Esophagus squamous epithelium (tissue), 4 donors: ENCODE measurements at regions not wholly inside any gene's neighbourhood (a gene's known extent, or its start where the extent isn't known, plus 50 kb on each side); places are given as distances from the start of the nearest gene placed in this dataset.

Experiments used
- POLR2A ChIP-seq, 4 donors: fragments of 450-650 bp; IDR thresholded peaks; one replicate each; pipeline ENCODE4 v1.6.1; 2017; ENCODE audit warnings: antibody characterized with exemption in 4 of 4, mild to moderate bottlenecking in 4 of 4, moderate library complexity in 3 of 4
- TF ChIP-seq, protein P1 (sequence below), 6 experiments: fragments of 450-650 bp in 4 of 6; fragments of 200-600 bp in 2 of 6; sonication (generic) in 2 of 6; IDR thresholded peaks; one replicate each; pipeline ENCODE4 v1.5.1; 2016 to 2019; ENCODE audit warnings: antibody characterized with exemption in 6 of 6, mild to moderate bottlenecking in 4 of 6, moderate library complexity in 4 of 6

DNA sequence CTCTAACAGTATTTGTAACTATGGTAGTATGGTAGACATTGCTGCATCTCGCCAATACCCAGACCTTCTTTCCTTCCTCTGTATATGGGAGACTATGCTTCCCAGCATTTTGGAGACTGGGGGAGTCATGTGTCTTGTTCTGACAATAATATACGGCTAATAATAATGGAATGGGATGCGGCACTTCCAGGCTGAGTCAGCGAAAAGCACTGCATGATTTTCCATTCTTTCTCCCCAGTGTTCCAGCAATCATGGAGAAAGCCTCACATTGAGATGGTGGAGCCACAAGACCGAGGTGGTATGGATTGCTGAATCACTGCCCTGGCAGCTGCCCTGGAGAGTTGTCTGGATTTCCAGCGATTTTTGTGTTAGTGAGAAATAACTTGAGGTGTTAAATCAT, 77.1 kb upstream of the FIBIN start:
- TF ChIP-seq, protein P1, sequence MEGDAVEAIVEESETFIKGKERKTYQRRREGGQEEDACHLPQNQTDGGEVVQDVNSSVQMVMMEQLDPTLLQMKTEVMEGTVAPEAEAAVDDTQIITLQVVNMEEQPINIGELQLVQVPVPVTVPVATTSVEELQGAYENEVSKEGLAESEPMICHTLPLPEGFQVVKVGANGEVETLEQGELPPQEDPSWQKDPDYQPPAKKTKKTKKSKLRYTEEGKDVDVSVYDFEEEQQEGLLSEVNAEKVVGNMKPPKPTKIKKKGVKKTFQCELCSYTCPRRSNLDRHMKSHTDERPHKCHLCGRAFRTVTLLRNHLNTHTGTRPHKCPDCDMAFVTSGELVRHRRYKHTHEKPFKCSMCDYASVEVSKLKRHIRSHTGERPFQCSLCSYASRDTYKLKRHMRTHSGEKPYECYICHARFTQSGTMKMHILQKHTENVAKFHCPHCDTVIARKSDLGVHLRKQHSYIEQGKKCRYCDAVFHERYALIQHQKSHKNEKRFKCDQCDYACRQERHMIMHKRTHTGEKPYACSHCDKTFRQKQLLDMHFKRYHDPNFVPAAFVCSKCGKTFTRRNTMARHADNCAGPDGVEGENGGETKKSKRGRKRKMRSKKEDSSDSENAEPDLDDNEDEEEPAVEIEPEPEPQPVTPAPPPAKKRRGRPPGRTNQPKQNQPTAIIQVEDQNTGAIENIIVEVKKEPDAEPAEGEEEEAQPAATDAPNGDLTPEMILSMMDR (IDR thresholded peaks at IDR 0.05), result no peak
- no peak for TF ChIP-seq POLR2A (IDR thresholded peaks at IDR 0.05)
